Left ventricle myocardium superior (tissue), 1 donor: ENCODE measurements at regions not wholly inside any gene's neighbourhood (a gene's known extent, or its start where the extent isn't known, plus 50 kb on each side); places are given as distances from the start of the nearest gene placed in this dataset.
A peak's percentile ranks its signal among the peaks of the same experiment; 100 is the strongest.

Experiments
- ATAC-seq: fragments of 200-7000 bp; cut with Tn5 transposase; one replicate; pipeline ENCODE4 v1.9.1; 2020; ENCODE audit warnings: mild to moderate bottlenecking, moderate library complexity
- DNase-seq: peaks from one replicate; pipeline ENCODE4 v3.0.0-alpha.2; 2020
- intact Hi-C: fragments of 100-400 bp; cut with micrococcal nuclease; formaldehyde crosslinking; loops from one replicate; pipeline ENCODE4 v1.11.0; 2022
- donor health status: DM: no; HTN: yes; CAD: no; lungs with severe emphysema.

GRCh38 chr1:25107643-25108010, 124.7 kb downstream of the SYF2 start:
- DNase-seq: no peak
- ATAC-seq: no peak
- intact Hi-C loops: no loop called here

DNA sequence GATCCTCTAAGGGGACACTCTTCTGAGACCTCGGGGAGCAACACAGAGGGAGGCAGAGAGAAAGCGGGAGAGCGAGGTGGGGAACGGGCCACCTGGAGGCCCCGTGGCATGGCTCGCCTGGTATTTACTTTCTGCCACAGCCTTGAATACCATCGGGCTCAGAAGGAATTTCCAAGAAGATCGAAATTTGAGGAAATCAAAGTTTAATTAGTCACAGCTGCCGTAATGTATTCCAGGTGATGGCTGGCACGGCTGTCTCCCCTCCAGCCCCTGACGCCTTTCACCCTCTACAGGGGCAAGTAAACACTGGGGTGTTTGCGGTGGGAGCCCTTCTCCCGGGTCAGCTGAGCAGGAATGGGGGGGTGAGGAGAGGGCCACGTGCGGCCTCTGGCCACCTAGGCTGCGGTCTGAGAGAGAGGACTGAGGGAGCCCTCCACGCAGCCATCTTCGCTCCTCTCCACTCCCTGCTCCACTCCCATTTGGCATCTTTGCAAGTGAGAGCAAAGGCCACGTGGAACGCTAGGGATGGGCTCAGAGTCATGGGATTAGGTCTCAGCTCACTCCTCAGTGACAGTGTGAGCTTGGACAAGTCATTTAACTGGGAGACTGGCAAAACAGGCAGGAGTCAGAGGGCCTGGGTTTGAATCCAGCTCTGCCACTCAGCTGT, 125.2 kb downstream of the SYF2 start:
- ATAC-seq (no peak), DNase-seq (no peak)
- intact Hi-C loops: no loop called here

GRCh38 chr1:25106352-25106751, 126.0 kb downstream of the SYF2 start:
- peak; percentile 22 for ATAC-seq
- no peak for DNase-seq
- intact Hi-C loops: no loop called here

DNA sequence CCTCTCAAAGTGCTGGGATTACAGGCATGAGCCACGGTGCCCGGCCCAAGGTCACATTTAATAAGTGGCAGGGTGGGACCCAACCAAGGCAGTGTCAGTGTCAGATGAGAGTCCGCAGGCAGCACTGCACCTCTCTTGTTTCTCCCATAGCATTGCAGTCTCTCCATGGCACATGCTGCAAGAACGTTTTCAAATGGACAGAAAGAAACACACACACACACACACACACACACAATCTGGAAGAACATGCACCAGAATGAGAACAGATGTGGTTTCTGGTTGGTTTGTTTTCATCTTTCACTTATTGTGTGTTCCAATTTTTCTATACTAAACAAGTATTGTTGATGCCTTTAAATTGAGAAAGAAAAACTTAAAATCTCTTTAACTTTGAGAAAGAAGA, 126.5 kb downstream of the SYF2 start:
- no peak for DNase-seq
- no peak for ATAC-seq
- intact Hi-C loops: no loop called here

DNA sequence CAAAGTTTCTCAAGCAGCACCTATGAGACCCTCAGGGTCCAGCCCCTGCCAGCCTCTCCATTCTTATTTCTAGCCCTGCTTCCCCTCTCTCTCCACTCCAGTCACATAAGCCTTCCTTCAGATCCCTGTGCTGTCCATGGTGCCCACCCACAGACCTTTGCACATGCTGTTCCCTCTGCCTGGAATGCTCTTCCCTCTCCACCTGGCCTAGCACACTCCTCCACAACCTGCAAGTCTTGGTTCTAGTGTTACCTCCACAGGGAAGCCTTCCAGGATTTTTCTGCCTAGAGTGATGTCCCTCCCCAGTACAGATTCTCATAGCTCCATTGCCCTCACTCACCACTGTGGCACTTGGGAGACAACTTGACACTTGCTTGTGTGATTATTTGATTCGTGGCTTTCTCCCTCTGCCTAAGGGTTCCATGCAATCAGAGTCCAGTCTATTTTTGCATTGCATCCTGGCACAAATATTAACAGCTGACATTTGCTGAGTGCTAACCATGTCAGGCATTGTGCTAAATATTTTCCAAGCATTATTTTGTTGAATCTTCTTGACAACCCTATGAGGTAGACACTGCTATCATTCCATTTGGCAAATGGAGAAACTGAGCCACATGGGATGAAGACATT, 127.3 kb downstream of the SYF2 start:
- intact Hi-C loops: no loop called here
- DNase-seq (no peak), ATAC-seq (peak; percentile 80)

DNA sequence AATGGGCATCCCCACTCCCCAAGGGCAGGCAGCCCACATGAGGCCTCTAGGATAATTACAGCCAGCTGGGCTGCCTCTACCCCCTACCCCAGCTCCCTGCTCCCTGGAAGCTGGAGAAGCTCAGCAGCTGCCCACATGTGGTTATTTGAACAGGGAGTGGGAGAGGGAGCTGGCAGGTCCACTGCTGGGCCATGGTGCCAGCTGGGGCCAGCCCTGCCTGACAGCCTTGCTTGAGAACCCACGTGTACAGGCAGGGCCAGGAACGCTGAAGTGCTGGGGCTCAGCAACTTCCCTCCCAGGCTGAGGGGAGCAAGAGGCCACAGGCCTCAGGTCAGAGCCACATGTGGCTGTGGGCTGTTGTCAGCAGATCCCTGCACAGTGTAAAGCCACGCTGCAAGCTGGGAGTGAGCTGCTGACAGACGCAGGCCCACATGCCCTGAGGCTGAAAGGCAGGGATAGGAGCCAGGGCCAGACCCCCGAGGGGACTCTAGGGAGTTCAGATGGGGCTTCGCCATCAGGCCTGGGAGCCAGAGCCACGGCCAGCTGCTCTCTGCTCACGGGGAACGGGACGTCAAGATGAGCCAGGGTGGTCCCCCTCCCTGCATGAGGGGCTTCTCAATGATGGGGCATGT, 129.0 kb downstream of the SYF2 start:
- no peak for ATAC-seq
- DNase-seq: no peak
- intact Hi-C loops: no loop called here

- no peak for ATAC-seq
- intact Hi-C loops: no loop called here
- DNase-seq: no peak
These were observed 132.0 kb downstream of the SYF2 start for GRCh38 chr1:25100151-25100833.

DNA sequence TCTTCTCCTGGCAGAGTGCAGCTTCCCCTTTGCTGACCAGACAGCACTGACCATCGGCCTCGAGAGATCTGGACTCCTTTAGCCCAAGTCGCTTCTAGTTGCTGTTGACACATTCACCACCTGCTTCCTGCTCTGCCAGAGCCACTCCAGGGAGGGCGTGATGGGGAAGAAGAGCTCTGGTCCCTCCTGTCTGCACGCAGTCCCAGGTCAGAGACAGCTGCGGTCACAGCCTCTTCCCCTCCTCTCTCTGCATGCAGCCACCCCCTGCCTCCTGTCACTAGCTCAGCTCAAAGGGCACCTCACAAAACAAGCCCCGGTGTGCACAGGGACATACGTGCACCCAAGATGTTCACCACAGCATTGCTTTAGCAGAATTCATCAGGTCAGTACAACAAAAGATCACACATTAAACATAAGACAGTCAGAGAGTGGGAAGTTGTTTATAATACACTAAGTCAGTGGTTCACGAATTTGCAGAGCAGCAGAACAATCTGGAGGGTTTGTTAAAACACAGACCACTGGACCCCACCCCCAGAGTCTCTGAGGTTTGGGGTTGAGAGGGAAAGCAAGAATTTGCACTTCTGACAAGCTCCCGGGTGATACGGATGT, 132.9 kb downstream of the SYF2 start:
- no peak for DNase-seq
- peak; percentile 10 for ATAC-seq
- intact Hi-C loops: no loop called here

DNA sequence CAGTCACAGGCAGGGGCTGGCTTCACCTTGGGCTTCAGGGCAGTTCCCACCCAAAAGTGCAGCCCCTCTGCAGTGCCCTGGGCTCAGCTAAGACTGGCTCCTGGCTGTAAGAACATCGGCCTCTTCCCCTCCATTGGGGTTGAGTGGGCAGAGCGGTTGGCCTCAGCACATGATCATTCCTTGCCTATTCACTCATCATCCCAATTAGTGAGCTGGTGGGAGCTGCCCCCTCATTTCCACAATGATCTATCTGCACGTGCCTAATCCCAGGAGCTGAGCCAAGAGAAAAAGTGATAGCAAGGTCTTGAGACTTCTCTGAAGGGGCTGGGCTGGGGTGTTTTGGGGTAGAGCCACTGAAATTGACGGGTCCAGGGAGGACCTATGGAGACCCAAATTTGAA, 133.6 kb downstream of the SYF2 start:
- no peak for ATAC-seq
- intact Hi-C loops: no loop called here

DNA sequence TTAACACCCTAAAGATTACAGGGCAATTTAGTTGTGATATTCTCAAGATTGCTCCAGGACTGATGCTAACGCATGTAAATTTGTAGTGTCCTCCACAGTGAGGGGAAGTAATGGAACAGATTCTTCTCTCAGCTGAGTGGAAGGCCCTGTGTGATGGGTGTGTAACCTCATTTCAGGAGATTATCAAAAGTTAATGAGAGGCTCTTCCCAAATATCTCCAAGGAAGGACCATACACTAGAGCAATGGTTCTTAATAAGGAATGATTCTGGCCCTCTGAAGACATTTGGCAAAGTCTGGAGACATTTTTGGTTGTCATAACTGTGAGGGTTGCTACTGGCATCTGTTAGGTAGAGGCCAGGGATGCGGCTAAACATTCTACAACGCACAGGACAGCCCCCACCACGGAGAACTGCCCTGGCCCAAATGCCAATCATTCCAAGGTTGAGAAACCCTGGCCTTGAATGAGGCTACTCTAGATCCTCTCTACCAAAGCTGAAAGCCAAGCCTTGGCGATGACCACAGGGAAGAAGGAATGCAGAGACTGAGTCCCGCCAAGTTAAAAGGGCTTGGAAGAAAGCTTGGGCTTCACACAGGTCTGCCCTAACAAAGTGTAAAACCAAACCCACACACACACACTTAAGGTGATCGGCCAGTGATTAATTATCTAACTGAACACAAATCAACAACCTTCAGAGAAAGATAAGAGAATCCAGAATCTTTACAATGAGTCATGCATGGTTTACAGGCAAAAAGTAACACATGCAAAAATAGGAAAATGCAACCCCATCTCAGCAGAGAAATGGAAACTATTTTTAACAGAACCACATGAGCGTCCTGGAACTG, 135.8 kb downstream of the SYF2 start:
- ATAC-seq (no peak), DNase-seq (no peak)
- intact Hi-C loops: no loop called here

More for the DNA sequence above, 133.6 kb downstream of the SYF2 start:
- no peak for DNase-seq

DNA sequence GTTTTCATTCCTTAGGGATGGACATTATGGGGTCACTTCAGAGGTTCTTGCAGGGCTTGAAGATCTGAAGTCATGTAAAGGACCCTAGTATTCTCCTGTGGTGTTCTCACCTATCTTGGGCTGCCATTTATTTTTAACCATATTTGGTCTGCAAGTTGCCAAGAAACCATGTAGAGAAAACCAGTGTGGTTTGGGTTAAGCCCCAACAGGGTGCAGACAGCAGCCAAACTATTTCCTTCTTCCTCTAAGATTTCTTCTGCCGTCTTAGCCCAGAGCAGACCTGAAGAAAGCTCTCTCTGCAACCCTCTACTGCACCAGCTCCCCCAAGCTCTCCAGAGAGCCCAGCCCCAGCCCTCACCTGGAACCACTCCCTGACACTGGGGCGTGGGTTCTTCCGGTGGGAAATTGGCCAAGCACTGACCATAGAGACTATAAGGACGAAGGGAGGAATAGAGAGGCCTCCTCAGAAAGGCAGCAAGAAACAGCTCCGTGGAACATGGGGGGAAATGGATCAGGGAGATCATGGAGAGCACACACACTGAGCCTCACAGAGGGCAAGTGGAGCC, 136.6 kb downstream of the SYF2 start:
- no peak for DNase-seq
- no peak for ATAC-seq
- intact Hi-C loops: no loop called here

DNA sequence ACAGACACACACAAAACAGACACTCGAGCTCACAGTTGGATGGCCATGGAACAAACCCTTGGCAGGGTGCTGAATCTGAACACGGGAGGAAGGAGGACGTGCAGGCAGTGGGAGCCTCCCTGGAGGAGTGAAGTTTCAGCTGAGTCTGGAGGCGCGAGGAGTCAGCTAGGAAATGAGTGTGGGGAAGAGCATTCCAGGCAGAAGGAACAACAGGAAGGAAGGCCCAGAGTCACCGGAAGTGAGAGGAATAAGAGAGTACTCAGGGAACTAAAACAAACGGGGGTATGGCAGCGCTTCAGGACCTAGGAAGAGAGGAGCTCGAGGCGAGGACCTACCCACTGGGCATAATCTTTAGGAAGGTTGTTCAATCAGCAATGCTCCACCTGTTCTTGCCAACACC, 137.3 kb downstream of the SYF2 start:
- no peak for ATAC-seq
- no peak for DNase-seq
- intact Hi-C loops: no loop called here

- DNase-seq: no peak
- intact Hi-C loops: no loop called here
- ATAC-seq: no peak
These were observed 138.1 kb downstream of the SYF2 start for GRCh38 chr1:25094229-25094628.

- DNase-seq (no peak), ATAC-seq (no peak)
- intact Hi-C loops: no loop called here
These were observed 140.6 kb downstream of the SYF2 start for GRCh38 chr1:25091658-25092057.

DNA sequence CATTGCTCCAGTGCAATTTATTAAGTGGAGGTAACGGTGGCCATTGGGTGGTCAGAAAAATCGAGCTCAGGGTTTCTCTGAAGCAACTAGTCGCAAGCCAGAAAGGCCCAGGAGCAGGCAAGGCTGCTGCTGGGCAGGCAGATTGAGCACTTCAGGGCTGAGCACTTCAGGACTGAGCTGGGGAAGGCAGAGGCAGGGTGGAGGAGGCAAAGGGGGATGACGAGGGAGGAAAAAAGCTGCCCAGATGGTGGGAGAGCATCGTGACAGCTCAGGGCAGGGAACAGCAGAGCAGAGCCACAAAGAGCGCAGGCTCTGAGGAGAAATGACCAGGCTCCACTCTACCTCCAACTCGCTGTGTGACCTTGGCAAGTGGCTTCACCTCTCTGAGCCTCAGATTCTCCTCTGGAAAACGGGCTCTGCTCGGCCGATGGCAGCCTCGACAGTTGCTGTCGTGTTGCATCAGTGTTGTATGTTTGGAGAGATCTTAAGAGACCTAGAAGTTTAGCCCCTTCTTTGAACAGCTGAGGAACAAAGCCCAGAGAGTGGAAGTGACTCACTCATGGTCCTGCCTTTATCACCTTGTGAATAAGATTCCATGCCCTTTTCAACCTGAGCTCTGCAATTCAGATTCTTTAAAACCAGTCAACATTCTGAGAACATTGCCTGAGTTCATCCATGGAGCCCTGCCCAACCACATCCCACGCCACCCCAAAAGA, 141.4 kb downstream of the SYF2 start:
- ATAC-seq (no peak), DNase-seq (no peak)
- intact Hi-C loops: no loop called here

GRCh38 chr1:25089772-25090171, 142.5 kb downstream of the SYF2 start:
- intact Hi-C loops: no loop called here
- ATAC-seq (no peak), DNase-seq (no peak)

GRCh38 chr1:25088946-25089345, 143.4 kb downstream of the SYF2 start:
- intact Hi-C loops: no loop called here
- DNase-seq (no peak), ATAC-seq (no peak)

GRCh38 chr1:25088180-25088701, 144.1 kb downstream of the SYF2 start:
- no peak for DNase-seq
- no peak for ATAC-seq
- intact Hi-C loops: no loop called here
